Lung (tissue), 11 donors: ENCODE measurements at regions not wholly inside any gene's neighbourhood (a gene's known extent, or its start where the extent isn't known, plus 50 kb on each side); places are given as distances from the start of the nearest gene placed in this dataset.
"Not testable (repeated sequence)": the region's sequence is repeated elsewhere in the genome, so short reads cannot be mapped to it uniquely, and the experiment has no call there.

Experiments
- ATAC-seq: fragments of 200-7000 bp; cut with Tn5 transposase; one replicate; pipeline ENCODE4 v1.9.1; 2020; ENCODE audit warnings: moderate number of reproducible peaks; ENCODE audit not compliant: insufficient read depth, low FRiP score
- DNase-seq, 3 donors: peaks; one replicate each; pipeline ENCODE4 v3.0.0-alpha.2; 2013 to 2017
- H3K27ac ChIP-seq, 2 donors: one replicate each; pipeline ENCODE4 v1.5.1; 2013; ENCODE audit warnings: mild to moderate bottlenecking in 2 of 2, moderate library complexity in 2 of 2, control low read depth in 1 of 2, inconsistent platforms in 1 of 2, low read depth in 1 of 2, low read length in 1 of 2
- H3K27me3 ChIP-seq, 3 donors: one replicate each; pipeline ENCODE4 v1.5.1; 2013; ENCODE audit warnings: low read length in 2 of 3; ENCODE audit not compliant: control insufficient read depth in 3 of 3, insufficient read depth in 3 of 3
- H3K36me3 ChIP-seq, 4 donors: one replicate each; pipeline ENCODE4 v1.5.1; 2013; ENCODE audit warnings: low read length in 4 of 4, mild to moderate bottlenecking in 1 of 4, moderate library complexity in 1 of 4; ENCODE audit not compliant: control insufficient read depth in 4 of 4, insufficient read depth in 4 of 4
- H3K4me1 ChIP-seq, 5 donors: one replicate each; pipeline ENCODE4 v1.5.1; 2013; ENCODE audit warnings: low read length in 5 of 5, mild to moderate bottlenecking in 2 of 5, moderate library complexity in 1 of 5; ENCODE audit not compliant: control insufficient read depth in 5 of 5, insufficient read depth in 5 of 5
- H3K4me3 ChIP-seq: one replicate; pipeline ENCODE4 v1.5.1; 2013; ENCODE audit warnings: mild to moderate bottlenecking, control low read depth, moderate library complexity
- H3K9ac ChIP-seq, 2 donors: one replicate each; pipeline ENCODE4 v1.5.1; 2013; ENCODE audit warnings: low read length in 2 of 2, control low read depth in 1 of 2; ENCODE audit not compliant: insufficient read depth in 1 of 2
- H3K9me3 ChIP-seq, 4 donors: one replicate each; pipeline ENCODE4 v1.5.1; 2013; ENCODE audit warnings: low read length in 3 of 4, mild to moderate bottlenecking in 1 of 4, moderate library complexity in 1 of 4; ENCODE audit not compliant: control insufficient read depth in 4 of 4, insufficient read depth in 3 of 4
- WGBS, 2 donors: extraction: QIAGEN DNeasy Blood & Tissue Kit; methylation state at CpG; one replicate each; pipeline ENCODE4 v1.1.7; 2013; 5-methylcytosine and 5-hydroxymethylcytosine counted together
- TF ChIP-seq, protein P1 (sequence below): IDR thresholded peaks from 2 replicates; pipeline ENCODE4 v1.5.1; 2012; ENCODE audit warnings: mild to moderate bottlenecking; ENCODE audit errors: control extremely low read depth, extremely low read depth
- donor health status: control.
- donor health status: control.
- donor health status: Bipolar disorder and iron deficiency.
- donor health status: healthy.
- donor health status: DM: yes; HTN: yes; CAD: no.

GRCh38 chr9:75810063-75810462 is 80.4 kb upstream of the PCSK5 start:
- Histone ChIP-seq H3K36me3 (no peaks in the 10 kb centered on the region), H3K4me1 (no peaks in the 10 kb centered on the region), H3K4me3 (no peak overlapping the region), H3K27me3 (no peaks in the 10 kb centered on the region), H3K9me3 (peaks cover 0 to 9% (median 2%) of the 10 kb centered on the region in 4 donors), H3K27ac (no peak overlapping the region), H3K9ac (no peak overlapping the region)
- WGBS, 2 donors = 74 to 89% methylated on average over 2 of the region's 2 CpGs
- ATAC-seq = no peak
- TF ChIP-seq, protein P1, sequence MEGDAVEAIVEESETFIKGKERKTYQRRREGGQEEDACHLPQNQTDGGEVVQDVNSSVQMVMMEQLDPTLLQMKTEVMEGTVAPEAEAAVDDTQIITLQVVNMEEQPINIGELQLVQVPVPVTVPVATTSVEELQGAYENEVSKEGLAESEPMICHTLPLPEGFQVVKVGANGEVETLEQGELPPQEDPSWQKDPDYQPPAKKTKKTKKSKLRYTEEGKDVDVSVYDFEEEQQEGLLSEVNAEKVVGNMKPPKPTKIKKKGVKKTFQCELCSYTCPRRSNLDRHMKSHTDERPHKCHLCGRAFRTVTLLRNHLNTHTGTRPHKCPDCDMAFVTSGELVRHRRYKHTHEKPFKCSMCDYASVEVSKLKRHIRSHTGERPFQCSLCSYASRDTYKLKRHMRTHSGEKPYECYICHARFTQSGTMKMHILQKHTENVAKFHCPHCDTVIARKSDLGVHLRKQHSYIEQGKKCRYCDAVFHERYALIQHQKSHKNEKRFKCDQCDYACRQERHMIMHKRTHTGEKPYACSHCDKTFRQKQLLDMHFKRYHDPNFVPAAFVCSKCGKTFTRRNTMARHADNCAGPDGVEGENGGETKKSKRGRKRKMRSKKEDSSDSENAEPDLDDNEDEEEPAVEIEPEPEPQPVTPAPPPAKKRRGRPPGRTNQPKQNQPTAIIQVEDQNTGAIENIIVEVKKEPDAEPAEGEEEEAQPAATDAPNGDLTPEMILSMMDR = no peak
- DNase-seq = no peak

GRCh38 chr9:75811692-75812091 is 78.8 kb upstream of the PCSK5 start:
- Histone ChIP-seq H3K9ac (no peak overlapping the region), H3K4me1 (no peaks in the 10 kb centered on the region), H3K4me3 (no peak overlapping the region), H3K27ac (no peak overlapping the region), H3K36me3 (no peaks in the 10 kb centered on the region), H3K27me3 (no peaks in the 10 kb centered on the region), H3K9me3 (peaks cover 0 to 9% (median 5%) of the 10 kb centered on the region in 4 donors)
- TF ChIP-seq, protein P1 = no peak
- ATAC-seq = no peak
- DNase-seq = no peak

- TF ChIP-seq, protein P1 = no peak
- WGBS, 2 donors = 28 to 55% methylated on average over 2 of the region's 2 CpGs
- H3K9ac ChIP-seq = no peak overlapping the region
- H3K9me3 ChIP-seq = peaks cover 0 to 9% (median 5%) of the 10 kb centered on the region in 4 donors
- no peaks in the 10 kb centered on the region for H3K4me1 ChIP-seq
- no peaks in the 10 kb centered on the region for H3K27me3 ChIP-seq
- H3K27ac ChIP-seq = no peak overlapping the region
- DNase-seq (no peak), ATAC-seq (no peak)
- no peaks in the 10 kb centered on the region for H3K36me3 ChIP-seq
- H3K4me3 ChIP-seq = no peak overlapping the region
These were observed 78.3 kb upstream of the PCSK5 start for GRCh38 chr9:75812141-75812540.

GRCh38 chr9:75814667-75815066 is 75.8 kb upstream of the PCSK5 start:
- ATAC-seq = no peak
- Histone ChIP-seq H3K36me3 (no peaks in the 10 kb centered on the region), H3K9me3 (peaks cover 0 to 9% (median 5%) of the 10 kb centered on the region in 4 donors), H3K27me3 (no peaks in the 10 kb centered on the region), H3K4me3 (no peak overlapping the region), H3K27ac (no peak overlapping the region), H3K4me1 (no peaks in the 10 kb centered on the region), H3K9ac (no peak overlapping the region)
- TF ChIP-seq, protein P1 = no peak
- no peak for DNase-seq

DNA sequence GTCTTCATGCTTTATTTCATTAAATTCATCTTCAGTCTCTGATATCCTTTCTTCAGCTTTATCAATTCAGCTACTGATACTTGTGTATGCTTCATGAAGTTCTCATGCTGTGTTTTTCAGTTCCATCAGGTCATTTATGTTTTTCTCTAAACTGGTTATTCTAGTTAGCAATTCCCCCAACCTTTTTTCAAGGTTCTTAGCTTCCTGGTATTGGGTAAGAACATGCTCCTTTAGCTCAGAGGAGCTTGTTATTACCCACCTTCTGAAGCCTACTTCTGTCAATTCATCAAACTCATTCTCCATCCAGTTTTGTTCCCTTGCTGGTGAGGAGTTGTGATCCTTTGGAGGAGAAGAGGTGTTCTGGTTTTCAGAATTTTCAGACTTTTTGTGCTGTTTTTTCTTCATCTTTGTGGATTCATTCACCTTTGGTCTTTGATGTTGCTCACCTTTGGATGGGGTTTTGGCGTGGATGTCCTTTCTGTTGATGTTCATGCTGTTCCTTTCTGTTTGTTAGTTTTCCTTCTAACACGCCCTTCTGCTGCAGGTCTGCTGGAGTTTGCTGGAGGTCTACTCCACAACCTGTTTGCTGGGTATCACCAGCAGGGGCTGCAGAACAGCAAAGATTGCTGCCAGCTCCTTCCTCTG is 69.9 kb upstream of the PCSK5 start:
- DNase-seq, H3K4me3 ChIP-seq, H3K36me3 ChIP-seq, H3K9me3 ChIP-seq, H3K4me1 ChIP-seq, H3K27ac ChIP-seq, ATAC-seq, H3K27me3 ChIP-seq, H3K9ac ChIP-seq: not testable (repeated sequence)
- WGBS, 2 donors = 88 to 98% methylated on average over 2 of the region's 2 CpGs
